ENCODE measurements at regions not wholly inside any gene's neighbourhood (a gene's known extent, or its start where the extent isn't known, plus 50 kb on each side); places are given as distances from the start of the nearest gene placed in this dataset.

DNA sequence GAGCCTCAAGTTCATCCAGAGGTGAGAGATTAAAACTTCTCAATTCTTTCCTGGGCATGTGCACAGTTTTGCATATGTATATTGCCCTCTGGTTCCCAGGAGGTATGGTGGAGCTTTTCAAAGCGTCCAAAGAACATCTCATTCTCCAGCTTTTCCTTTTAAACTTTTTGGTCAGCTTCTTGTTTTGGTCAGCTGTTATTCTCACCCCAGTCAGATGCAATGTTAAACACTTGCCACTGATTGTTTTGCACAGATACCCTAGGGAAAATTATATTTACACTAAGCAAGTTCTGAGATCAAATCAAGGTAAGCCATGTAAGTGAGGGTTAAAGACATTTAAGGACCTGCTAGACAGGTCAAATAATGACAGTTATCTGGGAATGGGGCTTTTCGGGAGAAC lies 261.3 kb downstream of the EDEM1 start:
- no peak for DNase-seq (ENCODE audit: low spot score)
- in situ Hi-C loops (cut with HindIII; ENCODE audit: low sequenced_read_pairs): no loop called here

DNA sequence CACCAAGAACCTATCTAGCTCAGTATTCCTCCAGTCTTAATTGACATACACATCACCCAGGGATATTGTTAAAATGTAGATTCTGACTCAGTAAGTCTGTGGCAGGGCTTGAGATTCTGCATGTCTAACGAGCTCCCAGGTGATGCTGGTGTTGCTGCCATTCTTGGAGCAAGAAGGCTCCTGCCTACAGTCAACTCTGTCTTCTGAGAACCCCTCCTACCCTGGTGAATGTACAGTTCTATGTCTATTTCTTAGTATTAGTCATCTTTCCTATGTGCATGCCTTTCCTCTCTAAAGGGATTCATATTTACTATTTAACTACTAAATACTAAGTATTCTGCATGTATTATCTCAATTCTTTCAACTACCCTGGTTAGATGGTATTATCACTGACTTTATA lies 268.7 kb downstream of the EDEM1 start:
- DNase-seq (ENCODE audit: low spot score): no peak
- in situ Hi-C loops (cut with HindIII; ENCODE audit: low sequenced_read_pairs): no loop called here

DNA sequence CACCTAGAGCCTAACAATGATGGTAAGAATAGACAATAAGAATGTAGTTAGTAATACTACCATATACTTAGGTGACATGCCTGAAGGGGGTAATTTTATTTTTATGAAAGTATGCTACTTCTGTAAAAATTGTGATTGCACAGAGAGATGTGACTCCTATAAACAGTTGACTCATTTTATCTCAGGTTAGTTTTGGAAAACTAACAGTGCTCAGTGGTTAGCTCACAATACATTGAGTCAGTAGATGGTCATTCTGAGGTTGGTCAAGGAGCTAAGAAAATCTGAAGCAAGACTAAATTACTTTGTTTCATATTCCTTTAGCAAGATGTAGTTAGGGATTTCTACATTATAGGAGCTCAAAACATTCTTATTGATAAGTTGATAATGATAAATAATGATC lies 271.0 kb downstream of the EDEM1 start:
- in situ Hi-C loops (cut with HindIII; ENCODE audit: low sequenced_read_pairs): no loop called here
- no peak for DNase-seq (ENCODE audit: low spot score)

DNA sequence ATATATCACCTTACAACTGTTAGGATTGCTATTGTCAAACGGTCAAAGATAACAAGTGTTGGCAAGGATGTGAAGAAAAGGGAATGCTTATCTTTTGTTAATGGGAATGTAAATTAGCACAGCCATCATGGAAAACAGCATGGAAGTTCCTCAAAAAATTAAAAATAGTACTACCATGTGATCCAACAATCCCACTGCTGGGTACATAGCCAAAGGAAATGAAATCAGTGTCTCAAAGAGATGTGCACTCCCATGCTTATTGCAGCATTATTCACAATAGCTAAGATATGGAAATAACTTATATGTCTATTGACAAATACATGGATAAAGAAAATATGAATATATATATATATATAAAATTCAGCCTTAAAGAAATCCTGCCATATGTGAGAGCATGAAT lies 274.6 kb downstream of the EDEM1 start:
- in situ Hi-C loops (cut with HindIII; ENCODE audit: low sequenced_read_pairs): no loop called here
- DNase-seq (ENCODE audit: low spot score): no peak

DNA sequence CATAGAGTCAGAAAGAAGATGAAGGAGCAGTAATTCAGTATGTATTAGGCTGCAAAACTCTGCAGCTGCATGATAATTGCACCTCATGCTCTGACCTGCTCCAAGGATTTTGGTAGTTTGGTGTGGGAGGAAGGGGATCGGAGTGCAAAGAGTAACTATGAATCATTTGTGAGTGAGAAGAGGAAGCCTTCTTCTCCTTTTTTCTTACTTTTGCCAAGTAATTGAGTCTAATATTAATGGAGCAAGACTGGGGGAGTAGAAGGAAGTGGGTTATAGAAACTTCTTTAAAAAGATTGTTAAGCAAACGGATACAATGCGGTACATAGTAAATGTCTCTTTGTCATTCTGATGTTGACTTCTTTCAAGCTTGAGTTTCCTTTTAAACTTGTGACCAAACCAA lies 276.5 kb downstream of the EDEM1 start:
- in situ Hi-C loops (cut with HindIII; ENCODE audit: low sequenced_read_pairs): no loop called here
- no peak for DNase-seq (ENCODE audit: low spot score)

DNA sequence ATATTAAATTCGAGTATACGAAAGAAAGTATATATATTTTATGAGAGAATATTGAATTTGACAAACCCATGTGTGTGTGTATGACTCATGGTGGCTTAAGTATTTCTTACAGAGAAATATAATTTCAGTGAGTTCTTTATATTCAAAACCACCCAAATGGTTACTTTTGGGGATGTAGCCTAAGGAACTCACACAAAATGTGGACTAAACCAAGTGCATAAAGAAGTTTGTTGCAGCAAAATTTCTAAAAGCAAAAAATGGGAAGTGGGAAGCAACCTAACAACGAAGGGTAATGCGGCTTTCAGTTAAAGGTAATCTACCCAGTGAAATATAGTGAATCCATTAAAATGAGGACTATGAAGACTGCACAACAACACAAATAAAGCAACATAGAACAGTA lies 277.1 kb downstream of the EDEM1 start:
- no peak for DNase-seq (ENCODE audit: low spot score)
- in situ Hi-C loops (cut with HindIII; ENCODE audit: low sequenced_read_pairs): no loop called here

DNA sequence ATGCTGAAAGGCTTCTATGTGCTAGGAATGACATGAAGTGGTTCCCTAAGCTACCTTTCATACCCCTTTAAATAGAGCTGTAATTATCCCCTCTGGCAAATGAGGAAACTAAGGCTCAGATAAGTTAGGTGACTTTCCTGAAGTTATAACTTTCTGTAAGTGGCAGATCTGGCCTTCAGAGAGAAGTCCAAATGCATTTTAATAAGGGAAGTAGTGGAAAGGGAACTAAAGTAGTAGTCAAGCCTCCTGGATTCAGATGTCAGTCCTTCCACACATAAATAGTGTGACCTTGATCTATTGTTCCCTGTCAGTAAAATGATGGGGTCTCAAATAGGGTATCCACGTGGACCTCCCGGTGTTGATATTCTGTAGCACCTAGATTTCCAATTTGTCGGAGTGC lies 277.7 kb downstream of the EDEM1 start:
- in situ Hi-C loops (cut with HindIII; ENCODE audit: low sequenced_read_pairs): no loop called here
- no peak for DNase-seq (ENCODE audit: low spot score)

DNA sequence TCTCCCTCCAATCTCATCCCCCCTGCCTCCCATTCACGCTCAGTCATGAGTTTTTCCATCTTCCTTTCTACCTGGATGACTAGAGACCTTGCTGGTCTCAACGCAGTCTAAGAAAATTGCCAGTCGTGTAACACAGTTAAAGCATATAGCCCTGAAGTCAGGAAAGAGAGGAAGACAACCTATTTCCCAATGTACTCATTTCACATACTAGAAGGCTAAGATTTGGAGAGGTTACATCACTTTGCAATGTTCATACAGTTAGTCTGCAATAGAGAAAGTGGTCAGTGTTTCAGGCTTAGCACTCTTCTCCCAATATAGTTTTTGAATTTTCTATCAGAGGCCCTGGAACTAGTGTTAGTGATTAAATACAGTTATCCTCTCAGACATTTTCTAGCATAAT lies 278.6 kb downstream of the EDEM1 start:
- in situ Hi-C loops (cut with HindIII; ENCODE audit: low sequenced_read_pairs): no loop called here
- no peak for DNase-seq (ENCODE audit: low spot score)

DNA sequence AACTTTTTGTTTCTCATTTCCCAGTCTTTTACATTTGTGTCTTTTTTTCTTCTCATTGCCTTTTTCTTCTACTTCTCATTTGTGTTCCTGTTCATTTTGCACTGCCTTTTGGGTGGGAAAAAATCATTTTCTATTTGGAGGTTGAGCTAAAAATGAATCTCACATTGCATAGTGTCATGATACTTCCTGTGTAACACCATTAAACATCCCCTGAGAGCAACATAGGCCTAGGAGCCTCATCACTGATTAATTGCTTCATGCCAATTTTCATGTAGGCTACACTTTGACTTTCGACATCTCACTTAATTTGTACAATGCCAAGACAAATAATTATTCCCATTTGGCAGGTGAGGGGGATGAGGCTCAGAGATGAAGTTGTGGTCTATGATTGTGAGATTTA lies 279.2 kb downstream of the EDEM1 start:
- in situ Hi-C loops (cut with HindIII; ENCODE audit: low sequenced_read_pairs): no loop called here
- no peak for DNase-seq (ENCODE audit: low spot score)

DNA sequence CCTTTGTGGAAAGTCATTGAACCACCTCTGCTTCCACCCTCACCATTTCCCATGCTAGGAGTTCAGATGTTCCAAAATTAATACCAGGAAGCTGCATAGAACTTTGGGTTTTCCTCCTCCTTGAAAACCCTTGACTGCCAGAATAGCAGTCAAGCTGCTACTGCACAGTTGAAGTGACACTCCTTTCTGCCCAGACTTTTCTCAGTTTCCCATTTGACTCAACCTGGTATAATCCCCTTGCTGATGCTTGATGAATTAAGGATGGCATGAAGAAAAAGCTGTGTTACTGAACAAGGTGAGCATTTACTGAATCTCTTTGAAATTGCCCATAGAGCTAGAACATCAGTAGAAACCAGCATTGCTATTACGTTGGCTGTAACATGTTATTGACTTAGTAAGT lies 286.0 kb downstream of the EDEM1 start:
- in situ Hi-C loops (cut with HindIII; ENCODE audit: low sequenced_read_pairs): no loop called here
- DNase-seq (ENCODE audit: low spot score): no peak

DNA sequence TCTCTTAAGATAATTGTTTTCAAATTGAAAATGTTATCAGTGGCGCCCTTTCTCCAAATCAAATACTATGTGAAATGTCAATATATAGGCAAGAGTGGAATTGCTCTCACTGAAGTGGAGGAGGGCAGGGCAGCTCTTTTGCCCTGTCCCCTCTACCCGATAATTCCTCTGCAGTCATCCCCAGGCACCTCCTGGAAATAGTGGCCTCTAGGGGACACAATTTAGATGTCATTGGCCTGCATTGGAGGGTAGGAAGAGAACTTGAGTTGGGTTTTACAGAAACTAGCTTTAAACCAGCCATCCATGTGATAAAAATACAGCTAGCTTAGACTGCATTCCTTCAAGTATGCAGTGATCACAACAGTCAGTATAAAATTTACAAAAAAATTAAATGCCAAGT lies 288.9 kb downstream of the EDEM1 start:
- in situ Hi-C loops (cut with HindIII; ENCODE audit: low sequenced_read_pairs): no loop called here
- no peak for DNase-seq (ENCODE audit: low spot score)

DNA sequence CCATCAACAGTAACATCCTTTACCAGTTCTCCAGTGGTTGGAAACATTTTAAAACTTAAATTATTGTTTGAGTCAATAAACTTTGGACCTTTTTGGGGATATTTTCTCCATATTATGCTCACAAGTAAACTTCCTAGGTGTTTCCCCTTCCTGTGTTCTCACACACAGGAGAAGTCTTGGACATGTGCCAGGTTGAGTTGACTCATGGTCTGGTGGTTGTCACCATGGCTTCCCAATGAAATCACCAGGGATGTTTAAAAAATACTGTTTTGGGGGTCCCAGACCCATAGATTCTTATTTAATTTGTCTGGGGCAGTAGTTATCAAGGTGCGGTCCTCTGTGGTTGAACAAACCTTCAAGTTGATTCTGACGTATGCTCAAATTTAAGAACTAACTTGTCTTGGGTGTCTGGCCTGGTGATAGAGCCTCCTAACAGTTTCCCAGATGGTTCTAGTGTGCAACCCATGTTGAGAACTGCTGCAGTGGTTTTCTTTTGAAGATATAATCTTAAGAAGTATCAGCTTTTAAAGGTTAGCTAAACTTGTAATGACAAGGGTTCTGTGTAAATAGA lies 291.8 kb downstream of the EDEM1 start:
- DNase-seq (ENCODE audit: low spot score): no peak
- in situ Hi-C loops (cut with HindIII; ENCODE audit: low sequenced_read_pairs): no loop called here

DNA sequence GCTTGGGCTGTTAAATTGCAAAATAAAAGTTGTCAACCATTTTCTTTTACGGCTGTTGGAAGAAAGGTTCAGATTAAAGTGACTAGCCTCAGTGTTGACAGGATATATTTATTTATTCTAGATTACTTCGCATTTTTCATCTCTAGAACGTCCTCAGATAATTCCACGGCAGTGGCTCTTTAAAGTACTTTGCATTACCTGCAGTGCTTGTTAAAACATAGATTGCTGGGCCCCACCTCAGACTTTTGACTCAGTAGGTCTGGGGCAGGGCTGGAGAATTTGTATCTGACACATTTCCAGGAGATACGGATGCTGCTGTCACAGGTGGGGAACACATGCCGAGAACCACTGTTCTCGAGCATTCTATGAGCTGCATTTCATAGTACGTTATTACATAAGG lies 292.7 kb downstream of the EDEM1 start:
- in situ Hi-C loops (cut with HindIII; ENCODE audit: low sequenced_read_pairs): no loop called here
- no peak for DNase-seq (ENCODE audit: low spot score)

DNA sequence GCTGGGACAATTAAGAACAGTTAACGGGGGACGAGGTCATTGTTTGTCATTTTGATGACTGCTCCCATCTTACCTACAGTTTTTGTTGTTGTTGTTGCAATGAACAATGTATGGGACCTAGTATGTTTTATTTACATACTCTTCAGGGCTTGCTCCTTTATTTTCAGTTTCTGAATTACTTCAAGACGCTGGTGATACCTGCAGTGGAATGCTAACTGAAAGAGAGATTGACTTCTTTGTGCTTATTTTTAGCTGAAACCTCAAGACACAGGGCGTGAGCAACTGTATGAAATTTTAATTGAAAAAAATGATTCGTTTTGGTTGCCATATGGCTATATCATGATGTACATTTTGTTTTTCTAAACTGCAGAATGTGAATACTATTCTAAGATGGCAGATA lies 297.9 kb downstream of the EDEM1 start:
- in situ Hi-C loops (cut with HindIII; ENCODE audit: low sequenced_read_pairs): no loop called here
- no peak for DNase-seq (ENCODE audit: low spot score)

DNA sequence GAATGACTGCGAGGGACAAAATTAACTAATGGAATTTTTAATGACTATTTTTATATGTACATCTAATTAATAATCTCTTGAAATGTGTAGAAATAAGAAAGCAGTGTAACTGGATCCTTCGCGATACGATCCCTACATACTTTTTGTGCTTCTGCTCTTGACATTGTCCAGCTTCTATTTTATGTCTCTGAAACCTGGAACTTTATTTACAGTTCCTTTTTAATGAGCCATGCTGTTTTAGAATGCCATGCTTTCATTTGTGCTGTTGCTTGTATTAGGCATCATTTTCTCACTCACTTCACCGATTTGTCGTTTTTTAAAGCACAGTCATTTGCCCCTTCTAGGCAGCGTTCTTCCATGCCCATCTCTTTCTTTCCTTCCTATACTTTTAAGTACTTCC lies 301.3 kb downstream of the EDEM1 start:
- in situ Hi-C loops (cut with HindIII; ENCODE audit: low sequenced_read_pairs): no loop called here
- DNase-seq (ENCODE audit: low spot score): no peak

DNA sequence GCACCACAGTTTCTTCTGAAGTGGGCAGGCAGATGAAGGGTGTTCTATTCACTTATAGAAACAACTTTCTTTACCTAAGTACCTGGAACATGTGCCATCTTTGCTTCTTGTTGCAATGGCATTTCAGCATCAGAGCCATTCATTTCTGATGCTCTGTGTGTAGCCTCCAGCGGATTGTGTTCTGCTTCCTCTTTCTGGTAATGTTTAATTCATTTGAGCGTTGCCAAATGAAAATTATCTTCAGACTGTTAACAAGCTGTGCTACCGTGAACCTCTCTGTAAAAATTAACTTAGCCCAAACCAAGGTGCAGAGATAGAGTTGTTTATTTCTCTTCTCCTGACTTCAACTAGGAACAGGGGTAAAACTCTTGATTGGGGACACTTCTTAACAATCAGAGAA lies 302.0 kb downstream of the EDEM1 start:
- in situ Hi-C loops (cut with HindIII; ENCODE audit: low sequenced_read_pairs): no loop called here
- no peak for DNase-seq (ENCODE audit: low spot score)

DNA sequence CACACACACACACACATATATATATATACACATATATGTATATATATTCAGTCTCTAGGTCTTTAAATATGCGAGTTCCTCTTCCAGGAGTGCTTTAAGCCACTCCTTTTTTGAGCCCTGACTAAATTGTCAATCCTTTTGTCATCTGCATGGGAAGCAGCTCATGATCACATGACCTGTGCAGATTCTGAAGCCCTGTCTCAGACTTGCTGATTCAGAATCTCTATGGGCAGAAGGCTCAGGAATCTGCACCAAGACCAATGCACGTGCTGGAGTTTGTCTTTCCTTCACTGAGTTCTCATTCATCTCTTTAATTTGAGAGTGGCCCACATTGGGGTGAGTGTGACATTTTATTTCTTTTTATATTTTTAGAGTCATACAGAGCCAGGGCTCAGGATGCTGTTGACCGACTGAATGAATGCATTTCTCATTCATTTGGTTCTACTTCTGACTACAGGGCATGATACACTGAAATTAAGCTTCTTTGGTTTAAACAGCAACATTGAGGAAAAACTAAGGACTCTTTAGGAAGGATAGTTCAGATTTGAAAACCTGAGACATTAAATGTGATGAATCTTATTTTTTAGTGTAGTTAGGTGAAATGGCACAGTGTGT lies 307.5 kb downstream of the EDEM1 start:
- no peak for DNase-seq (ENCODE audit: low spot score)
- in situ Hi-C loops (cut with HindIII; ENCODE audit: low sequenced_read_pairs): no loop called here

DNA sequence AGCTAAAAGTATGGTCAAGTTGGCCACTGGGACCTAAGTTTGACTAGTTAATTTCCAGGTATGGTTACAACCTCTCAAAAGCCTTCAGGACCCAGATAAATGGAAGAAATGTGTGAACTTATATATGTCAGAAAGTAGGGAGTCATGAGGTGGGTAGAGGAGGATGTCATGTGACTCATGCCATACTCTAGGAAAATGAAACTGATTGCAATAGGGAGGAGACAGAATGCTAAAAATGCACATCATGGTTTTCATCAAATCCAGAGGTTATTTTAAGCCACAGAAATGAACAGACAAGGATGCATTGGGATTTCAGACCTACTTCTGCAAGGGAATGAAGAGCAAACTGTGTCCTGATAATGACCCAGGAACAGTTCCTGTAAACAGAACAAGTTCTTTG lies 310.0 kb downstream of the EDEM1 start:
- no peak for DNase-seq (ENCODE audit: low spot score)
- in situ Hi-C loops (cut with HindIII; ENCODE audit: low sequenced_read_pairs): no loop called here

DNA sequence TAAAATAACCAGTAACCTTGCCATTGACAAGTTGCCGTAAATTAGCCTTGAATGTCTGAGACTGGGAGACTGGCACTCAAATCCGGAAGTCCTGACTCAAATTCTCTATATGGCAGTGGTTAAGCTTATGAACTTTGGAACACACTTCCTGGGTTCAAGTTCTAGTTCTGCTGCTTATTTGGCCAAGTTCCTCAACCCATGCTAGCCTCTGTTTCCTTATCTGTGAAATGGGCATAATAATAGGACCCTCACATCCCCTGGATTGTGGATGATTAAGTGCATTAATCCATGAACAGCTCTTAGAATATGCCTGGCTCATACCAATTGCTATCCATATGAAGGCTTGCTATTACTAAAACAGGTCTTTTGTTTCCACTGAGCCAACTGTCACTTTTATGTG lies 311.5 kb downstream of the EDEM1 start:
- in situ Hi-C loops (cut with HindIII; ENCODE audit: low sequenced_read_pairs): no loop called here
- no peak for DNase-seq (ENCODE audit: low spot score)

DNA sequence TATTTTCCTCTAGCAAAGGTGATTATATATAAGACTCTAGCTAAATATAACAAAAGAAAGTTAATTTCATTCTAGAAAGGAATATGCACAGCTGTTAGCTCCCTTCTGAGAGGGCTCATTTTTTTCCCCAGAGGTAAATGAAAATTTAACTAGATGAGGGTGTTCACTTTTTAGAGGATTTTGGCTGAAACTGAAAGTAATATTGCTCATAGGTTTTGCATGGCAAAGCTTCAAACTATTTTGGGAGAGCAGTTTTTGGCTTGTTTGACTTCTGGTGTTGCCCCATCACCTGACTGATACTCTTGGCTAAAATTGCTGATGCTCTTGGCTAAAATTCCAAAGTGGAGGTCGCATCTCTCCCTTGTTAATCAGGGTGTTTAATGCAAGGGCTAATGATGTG lies 311.9 kb downstream of the EDEM1 start:
- in situ Hi-C loops (cut with HindIII; ENCODE audit: low sequenced_read_pairs): no loop called here
- DNase-seq (ENCODE audit: low spot score): no peak

DNA sequence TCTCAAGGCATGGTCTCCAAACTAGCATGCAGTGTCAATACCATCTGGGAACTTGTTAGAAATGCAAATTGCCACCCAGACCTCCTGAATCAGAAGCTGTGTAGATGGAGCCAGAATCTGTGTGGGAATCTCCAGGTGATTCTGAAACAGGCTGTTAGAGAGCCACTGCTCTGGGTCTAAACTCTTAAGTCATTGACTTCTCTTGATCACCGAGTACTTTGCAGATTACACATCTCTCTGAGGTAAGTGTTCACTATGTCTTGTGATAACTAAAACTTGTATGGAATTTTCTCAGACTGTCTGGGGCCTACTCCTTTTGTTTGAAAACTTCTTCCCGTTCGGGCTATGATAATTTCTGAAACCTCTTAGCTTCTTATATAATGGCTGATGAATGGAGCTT lies 315.6 kb downstream of the EDEM1 start:
- DNase-seq (ENCODE audit: low spot score): no peak
- in situ Hi-C loops (cut with HindIII; ENCODE audit: low sequenced_read_pairs): no loop called here

DNA sequence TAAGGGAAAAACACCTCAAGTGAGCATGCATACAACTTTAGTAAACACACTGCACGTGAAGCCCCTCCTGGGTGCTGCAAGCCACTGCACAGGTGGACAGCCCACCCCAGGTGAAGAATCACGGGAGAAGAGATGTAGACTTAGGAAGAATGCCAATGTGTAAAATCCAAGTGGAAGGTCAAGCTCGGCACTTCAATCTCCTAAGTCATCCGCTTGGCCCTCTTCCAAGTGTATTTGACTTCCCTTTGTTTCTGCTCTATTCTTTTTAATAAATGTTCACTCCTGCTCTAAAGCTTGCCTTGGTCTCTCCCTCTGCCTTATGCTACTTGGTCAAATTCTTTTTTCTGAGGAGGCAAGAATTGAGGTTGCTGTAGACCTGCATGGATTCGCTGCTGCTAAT lies 316.6 kb downstream of the EDEM1 start:
- in situ Hi-C loops (cut with HindIII; ENCODE audit: low sequenced_read_pairs): no loop called here

More for the DNA sequence above, 316.6 kb downstream of the EDEM1 start:
- DNase-seq (ENCODE audit: low spot score): no peak

Measured in G401 (cell line).